ENCODE measurements at regions not wholly inside any gene's neighbourhood (a gene's known extent, or its start where the extent isn't known, plus 50 kb on each side); places are given as distances from the start of the nearest gene placed in this dataset.
"Not testable (repeated sequence)": the region's sequence is repeated elsewhere in the genome, so short reads cannot be mapped to it uniquely, and the experiment has no call there.

DNA sequence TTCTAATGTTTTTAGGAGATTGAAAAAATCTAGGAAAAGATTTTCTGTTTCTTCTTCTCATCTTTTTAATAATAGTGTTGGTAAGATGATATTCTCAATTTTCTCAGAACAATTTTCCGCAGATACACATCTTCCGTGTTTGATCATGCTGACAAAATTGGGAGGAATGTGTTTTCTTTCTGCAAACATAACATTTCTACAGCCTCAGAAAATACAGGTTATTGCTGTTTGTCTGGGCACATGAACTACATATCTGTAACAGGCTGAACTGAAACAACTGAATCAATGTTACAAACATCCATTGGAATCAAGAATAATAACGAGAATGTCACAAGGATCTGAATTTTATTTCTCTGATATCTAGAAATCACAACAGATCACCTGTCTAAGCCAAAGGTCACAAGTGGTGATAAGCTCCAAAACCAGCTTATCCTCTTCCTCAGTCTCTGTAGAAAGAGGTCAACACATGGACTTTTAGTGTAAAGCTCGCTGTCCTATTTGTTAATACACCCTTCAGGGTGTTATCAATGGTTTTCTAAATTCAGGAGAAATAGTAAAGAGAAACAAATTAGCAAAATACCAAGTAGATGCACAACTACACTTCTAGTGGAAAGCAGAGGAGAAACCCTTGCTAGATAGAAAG, 197.3 kb upstream of the MARCKS start:
- no peak for DNase-seq

DNA sequence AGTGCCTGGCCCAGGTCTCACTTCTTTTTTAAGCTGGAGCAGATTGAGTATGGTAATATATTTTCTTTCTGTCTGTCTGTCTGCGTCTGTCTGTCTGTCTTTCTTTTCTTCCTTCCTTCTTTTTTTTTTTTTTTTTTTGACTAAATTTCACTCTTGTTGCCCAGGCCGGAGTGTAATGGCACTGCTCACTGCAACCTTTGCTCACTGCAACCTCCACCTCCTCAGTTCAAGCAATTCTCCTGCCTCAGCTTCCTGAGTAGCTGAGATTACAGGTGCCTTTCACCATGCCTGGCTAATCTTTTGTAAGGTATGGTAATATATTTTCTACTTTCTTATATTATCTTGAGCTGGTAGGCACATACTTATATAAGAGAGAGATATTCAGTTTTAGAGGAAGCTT, 196.3 kb upstream of the MARCKS start:
- no peak for DNase-seq

DNA sequence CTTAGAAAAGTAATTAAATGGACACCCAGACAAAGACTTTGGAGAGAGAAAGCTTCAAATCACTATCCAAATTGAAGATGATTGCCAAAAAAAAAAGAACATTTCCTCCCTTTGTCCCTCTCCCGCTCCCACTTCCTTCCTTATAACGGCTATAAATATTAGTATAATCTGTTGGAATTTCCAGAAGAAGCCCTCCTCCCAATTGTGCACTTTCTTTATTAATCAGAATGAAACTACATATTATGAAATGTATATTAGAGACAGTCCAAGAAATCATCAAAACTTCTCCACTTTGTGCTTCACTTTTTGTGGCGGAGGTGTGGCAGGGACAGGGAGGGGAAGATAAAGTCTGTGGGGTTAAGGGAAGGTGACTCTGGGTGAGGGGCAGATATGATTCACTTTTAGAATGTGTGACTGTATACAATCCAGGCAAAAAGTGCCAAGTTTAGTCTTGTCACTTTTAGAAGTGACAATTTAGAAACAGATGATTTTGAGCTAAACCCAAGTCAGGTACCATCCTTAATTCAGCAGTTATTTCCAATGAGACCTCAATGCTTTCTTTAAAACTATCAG, 195.0 kb upstream of the MARCKS start:
- no peak for DNase-seq

DNA sequence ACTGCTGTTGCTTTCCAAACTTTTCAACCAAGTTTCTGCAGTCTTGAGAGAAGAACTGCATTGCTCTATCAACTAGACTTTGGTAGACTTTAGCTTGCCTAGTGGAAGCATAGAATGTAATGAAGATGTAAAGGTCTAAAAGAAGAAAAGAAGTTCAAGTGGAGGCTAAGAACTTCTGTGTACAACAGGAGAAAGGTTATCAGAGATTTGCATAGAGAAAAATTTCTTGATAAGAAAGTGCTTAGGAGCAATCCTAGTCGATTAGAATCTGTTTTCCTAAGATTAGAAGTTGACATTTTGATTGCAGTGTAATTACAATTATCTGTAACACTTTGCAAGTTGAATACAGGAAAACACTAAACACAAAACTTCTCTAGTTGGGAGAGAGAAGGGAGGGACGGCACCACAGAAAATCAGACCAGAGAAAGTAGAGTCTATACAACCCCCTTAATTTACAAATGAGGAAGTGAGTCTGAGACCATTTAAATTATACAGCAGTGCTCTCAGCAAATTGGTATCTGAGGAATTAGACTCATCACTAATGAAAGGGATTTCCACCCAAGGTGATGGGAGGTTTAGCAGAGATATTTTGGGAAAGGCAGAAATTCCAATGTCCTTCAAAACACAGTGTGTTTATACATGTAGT, 194.3 kb upstream of the MARCKS start:
- no peak for DNase-seq

DNA sequence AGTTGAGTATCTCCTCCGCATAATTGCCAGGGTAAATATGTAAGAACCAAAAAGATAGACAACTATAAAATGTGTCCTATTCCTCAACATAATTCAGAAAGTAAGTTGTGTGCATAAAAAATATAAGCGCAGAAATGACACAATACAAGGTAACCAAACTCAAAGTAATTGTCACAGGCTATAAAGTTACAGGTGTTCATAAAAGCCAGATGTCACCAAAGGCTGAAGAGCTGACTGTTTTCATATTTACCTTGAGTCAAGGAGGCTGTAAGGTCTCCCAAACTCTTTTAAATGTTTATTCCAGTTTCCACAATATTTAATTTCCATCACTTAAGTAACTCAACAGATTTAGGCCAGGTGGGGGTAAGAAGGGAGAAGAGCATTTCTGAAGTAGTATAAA, 192.2 kb upstream of the MARCKS start:
- no peak for DNase-seq

DNA sequence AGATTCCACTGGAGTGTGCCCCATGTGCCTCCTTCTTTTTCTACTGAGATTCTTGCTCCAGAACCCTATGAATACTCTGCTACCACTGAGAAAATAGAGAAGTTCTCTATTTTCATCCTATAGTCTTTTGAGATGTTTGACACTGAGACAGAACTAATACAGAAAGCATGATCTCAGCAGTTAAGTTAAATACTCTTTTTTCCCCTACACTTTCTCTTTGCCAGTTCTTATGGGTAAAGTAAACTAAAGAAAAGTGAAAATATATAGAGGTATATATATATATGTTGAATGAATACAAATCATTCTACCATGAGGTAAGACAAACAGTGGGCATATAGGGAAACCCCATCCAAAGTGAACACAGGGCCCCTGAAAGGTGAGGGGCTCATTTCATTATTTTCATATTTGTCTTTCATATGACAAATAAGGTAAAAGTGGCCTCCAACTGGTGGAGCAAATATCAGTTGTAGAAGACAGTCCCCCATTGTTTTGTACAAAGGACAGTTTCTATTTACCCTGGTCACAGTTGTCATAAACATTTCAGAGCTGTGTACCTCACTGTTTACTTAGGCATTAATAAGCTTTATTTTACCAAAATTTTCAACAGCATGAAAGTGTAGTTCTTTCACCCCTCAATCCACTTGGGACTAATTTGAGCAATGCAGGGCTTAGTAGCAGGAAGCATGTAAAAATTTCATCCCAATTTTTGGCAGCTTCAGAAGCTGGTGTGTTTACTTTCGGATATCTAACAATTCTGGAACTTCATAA, 188.3 kb upstream of the MARCKS start:
- no peak for DNase-seq

DNA sequence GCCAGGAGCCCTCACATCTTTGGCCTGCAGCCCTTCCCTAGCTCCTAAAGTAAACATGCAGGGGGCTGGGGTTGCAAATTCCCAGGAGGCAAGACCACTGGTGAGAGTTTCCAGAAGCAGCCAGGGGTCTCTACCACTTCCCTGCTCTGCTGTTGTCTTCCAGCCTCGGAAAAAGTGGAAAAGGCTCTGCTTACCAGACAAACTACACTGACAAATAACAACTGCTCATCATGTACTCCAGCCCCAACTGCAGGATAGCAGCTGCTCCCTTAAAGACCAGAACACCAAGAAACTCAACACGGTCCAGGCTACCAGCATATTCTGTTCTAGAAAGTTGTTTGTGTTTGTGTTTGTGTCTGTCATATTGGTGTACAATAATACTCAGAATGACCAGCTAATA, 187.5 kb upstream of the MARCKS start:
- DNase-seq = no peak

DNA sequence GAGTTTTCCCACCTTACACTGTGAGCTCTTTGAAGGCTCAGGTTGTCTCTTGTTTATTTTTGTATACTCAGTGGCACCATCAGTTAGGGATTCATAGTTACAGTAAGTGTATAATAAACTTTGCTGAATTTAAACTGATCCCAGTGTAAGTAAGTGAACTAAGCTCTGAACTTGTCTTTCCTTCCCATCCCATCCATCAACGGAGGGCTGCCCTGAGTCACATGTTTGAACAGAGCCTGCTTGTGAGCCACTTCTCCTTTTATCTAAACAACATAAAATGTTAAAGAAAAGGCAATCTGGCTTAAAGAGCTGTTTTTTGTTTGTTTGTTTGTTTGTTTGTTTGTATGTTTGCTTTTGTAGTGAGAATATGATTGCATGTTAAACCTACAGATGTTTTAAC, 185.7 kb upstream of the MARCKS start:
- no peak for DNase-seq

DNA sequence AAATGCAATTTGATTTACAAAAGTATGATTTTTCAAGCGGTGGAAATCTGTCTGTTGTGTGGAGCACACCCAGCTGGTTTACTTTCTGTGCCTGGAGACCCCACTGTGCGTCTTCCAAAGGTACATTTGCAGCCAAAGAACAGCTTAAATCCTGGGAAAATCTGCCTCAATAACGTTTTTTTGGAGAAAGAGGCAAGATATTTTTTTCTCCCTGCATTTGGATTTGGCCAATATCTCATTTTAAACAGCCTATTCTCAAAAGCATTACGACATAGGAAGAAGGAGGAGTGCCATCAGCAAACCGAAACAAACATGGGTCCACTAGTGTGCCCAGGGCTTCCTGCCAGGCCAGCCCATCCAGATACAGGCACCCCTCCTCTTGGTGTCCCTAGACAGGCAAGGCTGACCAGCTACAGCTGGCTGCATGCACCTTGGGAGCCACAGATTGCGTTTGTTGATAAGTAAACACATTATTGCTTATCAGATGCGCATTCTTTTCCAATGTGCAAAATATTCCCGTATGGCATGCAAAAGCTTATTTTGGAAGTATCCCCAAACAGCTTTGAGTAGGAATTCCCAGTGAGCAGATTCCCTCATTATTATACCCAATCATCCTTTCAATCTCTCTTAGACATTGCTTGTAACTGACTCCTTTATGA, 184.5 kb upstream of the MARCKS start:
- DNase-seq = no peak

DNA sequence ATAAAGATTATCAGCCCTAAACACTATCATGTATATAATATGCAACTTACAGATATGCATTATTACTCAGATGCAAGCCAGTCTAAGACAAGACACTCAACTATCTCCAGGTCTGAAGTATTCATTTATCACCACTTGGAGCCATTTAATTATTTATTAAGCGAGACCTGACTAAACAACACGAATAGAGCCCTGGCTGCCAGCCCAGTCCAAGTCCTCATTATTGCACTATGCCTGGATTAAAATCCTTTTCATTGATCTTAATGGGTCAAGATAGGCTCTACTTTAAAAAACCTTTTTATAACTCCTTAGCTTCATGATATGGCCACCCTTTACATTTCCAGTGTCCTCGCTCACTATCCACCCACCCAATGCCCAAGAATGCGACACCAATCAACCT, 183.1 kb upstream of the MARCKS start:
- no peak for DNase-seq

DNA sequence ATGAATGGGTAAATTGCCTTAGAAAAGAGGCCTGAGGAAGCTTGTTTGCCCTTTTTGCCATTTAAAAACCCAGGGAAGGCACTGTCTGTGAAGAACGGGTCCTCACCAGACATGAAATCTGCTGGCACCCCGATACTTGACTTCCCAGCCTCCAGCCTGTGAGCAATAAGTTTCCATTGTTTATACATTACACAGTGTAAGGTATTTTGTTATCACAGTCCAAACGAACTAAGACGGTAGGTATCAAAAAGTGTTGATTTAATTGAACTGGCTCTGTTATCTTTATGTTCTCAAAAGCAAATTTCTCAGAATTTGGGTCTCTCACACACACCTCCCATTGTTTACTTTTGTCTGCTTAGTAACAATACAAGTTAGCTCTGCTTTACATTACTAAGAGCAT, 181.1 kb upstream of the MARCKS start:
- DNase-seq = no peak

DNA sequence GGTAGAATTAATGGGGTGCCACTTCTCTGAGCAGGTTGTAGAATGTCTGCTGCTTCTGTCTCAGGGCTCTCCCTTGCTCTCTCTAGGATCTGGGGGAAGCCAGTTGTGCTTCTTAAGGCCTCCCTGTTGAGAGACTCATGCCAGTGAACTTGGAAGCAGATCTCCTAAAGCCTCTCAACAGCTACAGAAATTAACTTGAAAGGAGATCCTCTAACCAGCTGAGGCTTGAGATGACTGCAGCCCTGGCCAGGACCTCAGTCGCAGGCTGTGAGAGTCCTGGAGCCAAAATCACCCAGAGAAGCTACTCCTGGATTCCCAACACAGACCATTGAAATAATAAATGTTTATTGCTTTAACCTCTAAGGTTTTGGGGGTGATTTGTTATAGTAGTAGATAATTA, 180.2 kb upstream of the MARCKS start:
- DNase-seq = no peak

DNA sequence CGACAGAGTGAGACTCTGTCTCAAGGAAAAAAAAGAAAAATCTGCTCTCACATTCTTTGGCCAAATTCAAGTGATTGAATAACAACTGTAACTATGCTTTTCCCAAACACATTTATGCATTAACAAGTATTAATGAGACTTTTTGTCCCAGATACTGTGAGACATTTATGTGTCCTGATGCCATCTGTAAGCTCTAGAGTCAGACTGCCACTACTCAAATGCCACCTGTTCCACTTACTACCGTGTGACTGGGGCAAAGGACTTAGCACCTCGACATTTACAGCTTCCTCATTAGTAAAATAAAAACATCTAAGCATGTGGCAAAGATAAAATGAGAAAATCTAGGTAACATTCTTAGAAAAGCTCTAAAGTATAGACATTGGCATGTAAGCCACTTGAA, 178.1 kb upstream of the MARCKS start:
- DNase-seq = no peak

DNA sequence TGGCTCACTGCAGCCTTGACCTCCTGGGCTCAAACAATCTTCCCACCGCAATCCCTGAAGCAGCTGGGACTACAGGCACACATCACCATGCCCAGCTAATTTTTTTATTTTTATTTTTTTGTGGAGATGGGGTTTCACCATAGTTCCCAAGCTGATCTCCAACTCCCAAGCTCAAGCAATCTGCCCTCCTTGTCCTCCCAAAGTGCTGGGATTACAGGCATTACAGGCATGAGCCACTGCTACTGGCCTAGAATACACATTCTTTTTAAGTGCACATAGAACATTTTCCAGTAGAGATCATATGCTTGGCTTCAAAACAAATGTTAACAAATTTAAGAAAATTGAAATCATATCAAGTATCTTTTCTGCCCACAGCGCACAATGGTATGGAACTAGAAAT, 176.8 kb upstream of the MARCKS start:
- DNase-seq = no peak

DNA sequence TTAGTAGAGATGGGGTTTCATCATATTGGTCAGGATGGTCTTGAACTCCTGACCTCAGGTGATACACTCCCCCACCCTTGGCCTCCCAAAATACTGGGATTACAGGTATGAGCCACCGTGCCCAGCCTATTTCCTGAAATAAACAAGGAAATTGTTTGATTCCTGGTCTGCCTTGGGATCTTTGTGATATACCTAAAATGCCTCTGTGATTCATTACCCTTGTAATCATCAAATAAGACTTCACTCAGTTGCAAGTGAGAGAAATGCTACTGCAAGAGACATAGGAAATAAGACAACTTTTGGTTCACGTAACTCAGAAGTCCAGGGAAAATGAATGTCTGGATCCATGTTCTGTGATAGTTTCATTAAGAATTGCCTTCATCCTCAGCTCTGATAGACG, 173.2 kb upstream of the MARCKS start:
- no peak for DNase-seq

DNA sequence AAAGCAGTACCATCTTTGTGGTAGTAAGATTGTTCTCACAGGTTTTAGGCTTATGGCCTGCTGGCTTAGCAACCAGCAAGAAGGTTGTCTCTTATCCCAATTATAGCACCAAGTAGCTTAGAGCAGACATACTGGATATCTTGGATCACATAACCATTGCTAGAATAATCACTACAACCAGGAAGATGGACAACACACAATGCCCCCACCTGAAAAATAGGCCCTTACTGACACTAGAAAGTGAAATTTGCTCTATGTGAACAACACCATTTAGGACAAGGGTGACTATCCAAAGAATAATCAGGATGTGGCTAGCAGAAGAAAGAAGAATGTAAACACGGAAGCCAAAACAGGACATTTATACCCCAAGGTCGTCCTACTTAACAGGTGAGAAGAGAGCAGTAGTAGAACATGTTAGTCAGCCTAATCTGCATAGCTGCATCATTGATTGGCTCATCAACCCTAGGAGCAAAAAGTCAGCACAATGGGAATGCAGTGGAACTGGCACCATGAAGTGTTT, 172.7 kb upstream of the MARCKS start:
- DNase-seq = no peak

DNA sequence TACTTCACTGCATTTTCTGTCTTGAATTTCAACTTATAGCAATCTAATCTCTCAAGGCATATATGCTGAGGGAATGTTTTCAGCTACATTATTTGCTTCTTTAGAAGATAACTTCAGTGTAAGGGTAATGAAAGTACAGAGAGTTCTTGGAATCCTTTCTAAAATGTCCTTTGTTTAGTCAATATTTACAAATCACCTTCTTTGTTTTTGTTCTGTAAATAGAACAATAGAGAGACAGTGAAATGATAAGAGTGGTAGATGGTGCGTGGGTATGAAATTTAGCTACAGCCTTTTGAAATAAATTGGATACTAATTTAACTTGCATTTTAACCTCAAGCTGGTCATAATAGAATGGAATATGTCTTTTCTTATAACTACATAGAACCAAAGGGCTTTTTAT, 171.1 kb upstream of the MARCKS start:
- no peak for DNase-seq

DNA sequence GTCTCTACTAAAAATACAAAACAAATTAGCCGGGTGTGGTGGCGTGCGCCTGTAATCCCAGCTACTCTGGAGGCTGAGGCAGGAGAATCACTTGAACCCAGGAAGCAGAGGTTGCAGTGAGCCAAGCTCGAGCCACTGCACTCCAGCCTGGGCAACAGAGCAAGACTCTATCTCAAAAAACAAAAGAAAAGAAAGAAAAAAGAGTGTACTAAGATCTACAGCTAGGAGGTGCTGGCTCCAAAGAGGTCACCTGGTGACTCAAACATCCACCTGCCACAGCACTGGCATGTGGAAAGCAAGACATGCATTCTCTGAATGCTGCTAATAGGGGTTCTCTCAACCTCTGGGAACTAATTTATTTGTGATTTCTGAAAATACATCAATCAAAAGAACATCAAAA, 167.5 kb upstream of the MARCKS start:
- not testable (repeated sequence) for DNase-seq

DNA sequence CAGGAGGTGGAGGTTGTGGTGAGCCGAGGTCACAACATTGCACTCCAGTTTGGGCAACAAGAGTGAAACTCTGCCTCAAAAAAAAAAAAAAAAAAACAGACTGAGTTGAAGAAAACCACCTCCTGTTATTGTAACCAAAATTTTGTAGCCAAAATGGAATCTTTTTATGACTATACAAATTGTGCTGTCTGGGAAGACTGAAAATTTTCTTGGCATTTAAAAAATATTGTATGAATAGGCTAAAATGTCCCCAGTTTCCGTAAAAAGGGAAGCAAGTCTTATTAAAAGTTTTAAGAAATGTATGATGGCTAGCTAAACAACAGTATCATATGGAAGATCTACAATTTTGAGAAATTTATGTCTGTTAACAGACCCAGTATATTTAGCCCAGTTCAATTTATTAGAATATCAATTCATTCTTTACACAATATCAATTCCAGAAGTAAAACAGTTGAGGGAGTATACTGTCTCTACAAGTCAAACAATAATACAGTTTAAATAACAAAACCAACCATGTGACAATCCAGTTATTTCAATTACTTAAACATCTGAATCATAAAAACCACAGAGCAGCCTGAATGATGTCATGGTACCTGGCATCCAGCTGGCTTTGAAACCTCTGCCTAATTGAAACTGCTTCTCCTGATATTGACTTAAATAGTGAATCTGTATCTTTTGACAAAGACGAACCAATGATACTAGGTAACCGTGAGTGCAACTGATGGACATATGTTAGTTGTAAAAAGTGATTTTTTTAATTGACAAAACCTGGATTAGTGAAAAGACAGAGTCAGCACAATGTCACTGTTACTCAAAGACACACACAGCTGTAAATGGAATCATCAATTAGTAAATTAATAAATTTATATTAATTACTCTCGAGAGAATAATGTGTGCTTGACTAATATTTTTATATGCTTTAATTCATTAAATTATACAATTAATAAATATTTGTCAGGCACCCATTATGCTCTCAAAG, 166.6 kb upstream of the MARCKS start:
- no peak for DNase-seq

DNA sequence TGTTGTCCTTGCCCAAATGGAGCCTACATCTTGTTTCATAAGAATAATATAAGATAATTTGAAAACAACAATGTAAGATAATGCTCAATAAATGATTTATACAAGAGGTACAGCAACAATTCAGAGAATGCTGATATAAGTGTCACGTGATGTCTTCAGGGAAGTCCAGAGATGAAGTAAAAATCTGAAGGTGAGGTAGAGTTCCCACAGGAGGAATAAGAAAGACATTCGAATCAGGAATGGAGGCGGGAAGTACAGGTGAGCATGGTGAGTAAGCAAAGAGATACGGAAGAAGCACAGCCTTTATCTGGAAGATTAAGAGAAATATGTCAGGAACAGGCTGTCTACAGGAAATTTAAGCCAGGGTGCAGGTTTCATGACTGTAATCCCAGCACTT, 165.9 kb upstream of the MARCKS start:
- no peak for DNase-seq

DNA sequence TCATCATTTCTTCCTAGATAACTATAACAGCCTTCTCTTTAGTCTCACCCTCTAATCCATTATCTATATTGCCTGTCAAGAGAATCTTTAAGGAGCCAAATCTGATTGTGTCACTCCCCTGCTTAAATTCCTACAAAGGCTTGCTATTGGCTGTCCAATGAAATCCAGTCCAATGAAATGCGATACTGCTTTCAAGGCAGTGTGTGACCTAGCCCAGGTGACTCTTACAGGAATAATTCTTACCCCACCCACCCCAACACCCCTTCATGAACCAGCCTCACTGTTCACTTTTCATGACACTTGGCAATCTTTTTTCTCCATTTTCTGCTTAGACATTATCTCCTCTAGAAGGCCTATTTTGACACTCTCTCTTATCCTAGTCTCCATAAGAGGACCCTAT, 163.3 kb upstream of the MARCKS start:
- DNase-seq = no peak
